ENCODE measurements at regions not wholly inside any gene's neighbourhood (a gene's known extent, or its start where the extent isn't known, plus 50 kb on each side); places are given as distances from the start of the nearest gene placed in this dataset.

GRCh38 chr14:22152903-22153302, 436.1 kb downstream of the DAD1 start:
- CTCF ChIA-PET (ENCODE audit: partially characterized antibody) = no interaction called here
- no peak overlapping the region for H3K14ac ChIP-seq (ENCODE audit: insufficient read length)
- H3K23ac ChIP-seq (ENCODE audit: insufficient read length) = no peak overlapping the region
- no peaks in the 10 kb centered on the region for H3K4me1 ChIP-seq (replicated peaks in 1 of 4; ENCODE audit: control insufficient read depth in 3 of 4, insufficient read depth in 4 of 4, low read length in 3 of 4)
- no peaks in the 10 kb centered on the region for H4K20me1 ChIP-seq (replicated peaks in 1 of 2; ENCODE audit: control insufficient read depth in 1 of 2, insufficient read depth in 2 of 2, low read length in 2 of 2)
- no peak overlapping the region for H3K27ac ChIP-seq (ENCODE audit: low read depth, low read length)
- no peak overlapping the region for H4K5ac ChIP-seq (ENCODE audit: insufficient read length, low read depth, low read length)
- H3K23me2 ChIP-seq (ENCODE audit: low read depth, low read length) = no peaks in the 10 kb centered on the region
- no peak overlapping the region for H2BK15ac ChIP-seq (ENCODE audit: low read length)
- no peak overlapping the region for H3K56ac ChIP-seq (replicated peaks; ENCODE audit: insufficient read length, low read depth, low read length)
- no peak overlapping the region for H3K4me3 ChIP-seq (ENCODE audit: extremely low read depth in 1 of 4, insufficient read depth in 2 of 4, low read depth in 3 of 4, low read length in 4 of 4)
- FAIRE-seq (no peak), DNase-seq (ENCODE audit: low read depth in 1 of 2, low spot score in 2 of 2) (no peak)
- H2AFZ ChIP-seq (ENCODE audit: low read length) = no peak overlapping the region
- no peaks in the 10 kb centered on the region for H3K27me3 ChIP-seq (replicated peaks in 1 of 4; ENCODE audit: control insufficient read depth in 3 of 4, extremely low read depth in 1 of 4, insufficient read depth in 3 of 4, low read length in 3 of 4)
- POLR2A ChIA-PET (ENCODE audit: partially characterized antibody) = no interaction called here
- H3K79me1 ChIP-seq (ENCODE audit: low read depth, low read length) = no peaks in the 10 kb centered on the region
- no peak overlapping the region for H2BK12ac ChIP-seq (ENCODE audit: low read depth, low read length)
- no peak overlapping the region for H3K9ac ChIP-seq (replicated peaks in 1 of 4; ENCODE audit: extremely low read depth in 1 of 4, low read depth in 3 of 4, low read length in 3 of 4)
- no peak overlapping the region for H3K4ac ChIP-seq (replicated peaks; ENCODE audit: insufficient read length, low read depth, low read length)
- no peaks in the 10 kb centered on the region for H3K79me2 ChIP-seq (ENCODE audit: control insufficient read depth in 1 of 2, insufficient read depth in 2 of 2, low read length in 2 of 2)
- H3K4me2 ChIP-seq (ENCODE audit: insufficient read depth in 1 of 2, low read depth in 2 of 2, low read length in 2 of 2) = no peak overlapping the region
- H4K91ac ChIP-seq (replicated peaks; ENCODE audit: insufficient read length, low read length) = no peak overlapping the region
- no peak overlapping the region for H2BK120ac ChIP-seq (replicated peaks; ENCODE audit: low read depth, low read length)
- no peak overlapping the region for H2BK20ac ChIP-seq (ENCODE audit: low read length)
- H3K36me3 ChIP-seq (ENCODE audit: control insufficient read depth in 2 of 4, insufficient read depth in 4 of 4, low read length in 3 of 4) = no peaks in the 10 kb centered on the region
- peaks cover 18% of the 10 kb centered on the region in 2 experiments for H3K9me3 ChIP-seq (ENCODE audit: insufficient read depth in 2 of 2, low read depth in 1 of 2, low read length in 1 of 2)
- no peak overlapping the region for H3K18ac ChIP-seq (ENCODE audit: extremely low read depth, low read length)
- H2BK5ac ChIP-seq (ENCODE audit: low read depth, low read length) = no peak overlapping the region
- H2AK5ac ChIP-seq (ENCODE audit: low read depth, low read length) = no peak overlapping the region
- no peak overlapping the region for H4K8ac ChIP-seq (ENCODE audit: extremely low read depth, insufficient read depth, low read length)
- TF ChIP-seq GABPA (IDR thresholded peaks at IDR 0.05; ENCODE audit: borderline replicate concordance, insufficient read depth, low read length) = no peak
- TF ChIP-seq SIRT6 (IDR thresholded peaks at IDR 0.05; ENCODE audit: low read length) = no peak
- TF ChIP-seq TAF7 (optimal IDR thresholded peaks at IDR 0.05; ENCODE audit: borderline replicate concordance, low read depth, low read length) = no peak
- TF ChIP-seq CBX5 (IDR thresholded peaks at IDR 0.05; ENCODE audit: low read depth, low read length) = no peak
- TF ChIP-seq RXRA (IDR thresholded peaks at IDR 0.05; ENCODE audit: insufficient read depth, low read depth, low read length) = no peak
